OCI-LY1 (cell line): ENCODE measurements at regions not wholly inside any gene's neighbourhood (a gene's known extent, or its start where the extent isn't known, plus 50 kb on each side); places are given as distances from the start of the nearest gene placed in this dataset.
"Not testable (repeated sequence)": the region's sequence is repeated elsewhere in the genome, so short reads cannot be mapped to it uniquely, and the experiment has no call there.

Experiments used
- H2AFZ ChIP-seq: fragments of 200-600 bp; sonication (generic), shearing (Covaris generic); 2 replicates; pipeline ENCODE4 v1.6.0; 2014; ENCODE audit warnings: antibody characterized with exemption, mild to moderate bottlenecking, low read length
- H3F3A ChIP-seq: fragments of 200-600 bp; sonication (generic), shearing (Covaris generic); 2 replicates; pipeline ENCODE4 v1.6.0; 2014; ENCODE audit warnings: mild to moderate bottlenecking, antibody characterized with exemption, low read length, moderate library complexity; ENCODE audit not compliant: insufficient read depth
- H3K27ac ChIP-seq: fragments of 200-600 bp; sonication (generic); 2 replicates; pipeline ENCODE4 v1.5.1; 2014; ENCODE audit warnings: low read length, mixed run types, mild to moderate bottlenecking, low read depth; ENCODE audit not compliant: poor library complexity, severe bottlenecking
- H3K27me3 ChIP-seq: fragments of 200-600 bp; sonication (generic); 2 replicates; pipeline ENCODE4 v1.6.0; 2014; ENCODE audit warnings: antibody characterized with exemption, mild to moderate bottlenecking, low read length, moderate library complexity; ENCODE audit not compliant: insufficient read depth
- H3K36me3 ChIP-seq: fragments of 200-600 bp; sonication (generic); 2 replicates; pipeline ENCODE4 v1.6.1; 2014; ENCODE audit warnings: mild to moderate bottlenecking, antibody characterized with exemption, low read length, moderate library complexity, mixed read lengths; ENCODE audit not compliant: insufficient read depth
- H3K4me1 ChIP-seq: fragments of 200-600 bp; sonication (generic); 2 replicates; pipeline ENCODE4 v1.5.1; 2014; ENCODE audit warnings: mild to moderate bottlenecking, low read length, moderate library complexity; ENCODE audit not compliant: insufficient read depth, severe bottlenecking
- H3K4me2 ChIP-seq: fragments of 200-600 bp; sonication (generic), shearing (Covaris generic); 2 replicates; pipeline ENCODE4 v1.6.1; 2014; ENCODE audit warnings: low read length
- H3K4me3 ChIP-seq: fragments of 200-600 bp; sonication (generic); 2 replicates; pipeline ENCODE4 v1.5.1; 2014; ENCODE audit warnings: low read length, low read depth, mild to moderate bottlenecking, mixed read lengths; ENCODE audit not compliant: poor library complexity, severe bottlenecking
- H3K79me2 ChIP-seq: fragments of 200-600 bp; shearing (Covaris generic); 2 replicates; pipeline ENCODE4 v1.6.1; 2016; ENCODE audit warnings: mixed run types, low read length, mixed read lengths; ENCODE audit not compliant: insufficient read depth
- H3K9ac ChIP-seq: fragments of 200-600 bp; sonication (generic), shearing (Covaris generic); 2 replicates; pipeline ENCODE4 v1.6.1; 2014; ENCODE audit warnings: mild to moderate bottlenecking, low read length, mixed read lengths
- H3K9me2 ChIP-seq: fragments of 200-600 bp; sonication (generic), shearing (Covaris generic); 2 replicates; pipeline ENCODE4 v1.6.1; 2014; ENCODE audit warnings: low read depth, mild to moderate bottlenecking, low read length, mixed read lengths
- H3K9me3 ChIP-seq: fragments of 200-600 bp; shearing (Covaris generic); 2 replicates; pipeline ENCODE4 v1.6.1; 2014; ENCODE audit warnings: low read length, mixed read lengths
- H4K20me1 ChIP-seq: fragments of 200-600 bp; sonication (generic), shearing (Covaris generic); 2 replicates; pipeline ENCODE4 v1.6.0; 2016; ENCODE audit warnings: mild to moderate bottlenecking, low read length; ENCODE audit not compliant: insufficient read depth
- CTCF ChIP-seq: fragments of 200-600 bp; sonication (generic), shearing (Covaris generic); IDR thresholded peaks from 2 replicates; pipeline ENCODE4 v1.5.1; 2017; ENCODE audit warnings: mild to moderate bottlenecking, antibody characterized with exemption, low read length, moderate library complexity, mixed read lengths
- EZH2 ChIP-seq: fragments of 200-600 bp; sonication (generic), shearing (Covaris generic); IDR thresholded peaks from 2 replicates; pipeline ENCODE4 v1.8.0; 2017; ENCODE audit warnings: borderline replicate concordance, mixed run types, mild to moderate bottlenecking, antibody characterized with exemption, low read length, moderate library complexity, mixed read lengths

- H3K4me3 ChIP-seq: no peak overlapping the region
- no peaks in the 10 kb centered on the region for H3K36me3 ChIP-seq
- no peaks in the 10 kb centered on the region for H4K20me1 ChIP-seq
- H3K4me1 ChIP-seq: no peaks in the 10 kb centered on the region
- H3K9me2 ChIP-seq: no peaks in the 10 kb centered on the region
- no peak overlapping the region for H3K4me2 ChIP-seq
- H3K9ac ChIP-seq: no peak overlapping the region
- no peaks in the 10 kb centered on the region for H3K9me3 ChIP-seq
- no peaks in the 10 kb centered on the region for H3F3A ChIP-seq
- no peaks in the 10 kb centered on the region for H3K27me3 ChIP-seq
- no peak overlapping the region for H2AFZ ChIP-seq
- TF ChIP-seq CTCF: no peak
- no peak for TF ChIP-seq EZH2
- H3K79me2 ChIP-seq: no peaks in the 10 kb centered on the region
- H3K27ac ChIP-seq: no peak overlapping the region
Observed at GRCh38 chr4:126411047-126411446, 1096.3 kb downstream of the FAT4 start.

DNA sequence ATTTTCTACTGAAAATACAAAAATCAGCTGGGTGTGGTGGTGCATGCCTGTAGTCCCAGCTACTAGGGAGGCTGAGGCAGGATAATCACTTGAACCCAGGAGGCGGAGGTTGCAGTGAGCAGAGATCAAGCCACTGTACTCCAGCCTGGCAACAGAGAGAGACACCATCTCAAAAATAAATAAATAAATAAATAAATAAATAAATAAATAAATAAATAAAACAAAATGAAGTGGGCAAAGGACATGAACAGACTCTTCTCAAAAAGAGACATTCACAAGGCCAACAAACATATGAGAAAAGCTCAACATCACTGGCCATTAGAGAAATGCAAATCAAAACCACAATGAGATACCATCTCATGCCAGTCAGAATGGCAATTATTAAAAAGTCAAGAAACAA, 1097.6 kb downstream of the FAT4 start:
- not testable (repeated sequence) for H3K4me2 ChIP-seq, H4K20me1 ChIP-seq, H3K4me3 ChIP-seq, H2AFZ ChIP-seq, H3K9me2 ChIP-seq, H3F3A ChIP-seq, H3K9ac ChIP-seq, H3K9me3 ChIP-seq, H3K27me3 ChIP-seq, H3K36me3 ChIP-seq, H3K27ac ChIP-seq, H3K4me1 ChIP-seq, H3K79me2 ChIP-seq

- no peak overlapping the region for H3K27ac ChIP-seq
- no peaks in the 10 kb centered on the region for H4K20me1 ChIP-seq
- no peaks in the 10 kb centered on the region for H3K9me2 ChIP-seq
- no peaks in the 10 kb centered on the region for H3K27me3 ChIP-seq
- TF ChIP-seq CTCF (no peak), EZH2 (no peak)
- no peak overlapping the region for H3K9ac ChIP-seq
- no peak overlapping the region for H2AFZ ChIP-seq
- no peaks in the 10 kb centered on the region for H3K79me2 ChIP-seq
- no peaks in the 10 kb centered on the region for H3K36me3 ChIP-seq
- no peaks in the 10 kb centered on the region for H3K9me3 ChIP-seq
- H3K4me1 ChIP-seq: no peaks in the 10 kb centered on the region
- H3K4me2 ChIP-seq: no peak overlapping the region
- H3K4me3 ChIP-seq: no peak overlapping the region
- H3F3A ChIP-seq: no peaks in the 10 kb centered on the region
Observed at GRCh38 chr4:126414741-126415140, 1100.0 kb downstream of the FAT4 start.

GRCh38 chr4:126419266-126419665, 1104.5 kb downstream of the FAT4 start:
- 0 out of 2 replicates have a peak, but pooled peaks cover 2% of the 10 kb centered on the region for H3K9me3 ChIP-seq
- no peak overlapping the region for H3K4me3 ChIP-seq
- H3F3A ChIP-seq: no peaks in the 10 kb centered on the region
- H3K4me2 ChIP-seq: no peak overlapping the region
- TF ChIP-seq EZH2 (no peak), CTCF (no peak)
- H4K20me1 ChIP-seq: no peaks in the 10 kb centered on the region
- no peak overlapping the region for H3K9ac ChIP-seq
- no peaks in the 10 kb centered on the region for H3K27me3 ChIP-seq
- H3K27ac ChIP-seq: no peak overlapping the region
- H2AFZ ChIP-seq: no peak overlapping the region
- H3K9me2 ChIP-seq: no peaks in the 10 kb centered on the region
- H3K79me2 ChIP-seq: no peaks in the 10 kb centered on the region
- H3K4me1 ChIP-seq: no peaks in the 10 kb centered on the region
- H3K36me3 ChIP-seq: no peaks in the 10 kb centered on the region
